NB4 (cell line): ENCODE measurements at regions not wholly inside any gene's neighbourhood (a gene's known extent, or its start where the extent isn't known, plus 50 kb on each side); places are given as distances from the start of the nearest gene placed in this dataset.

Experiments
- MAX ChIP-seq: IDR thresholded peaks from 2 replicates; pipeline ENCODE4 v1.6.1; 2011; ENCODE audit warnings: low read depth, low read length
- MYC ChIP-seq: IDR thresholded peaks from 2 replicates; pipeline ENCODE4 v1.6.1; 2011; ENCODE audit warnings: low read depth, low read length
- POLR2A ChIP-seq: IDR thresholded peaks from 2 replicates; pipeline ENCODE4 v1.6.1; 2011; ENCODE audit warnings: mild to moderate bottlenecking; ENCODE audit not compliant: insufficient read length; ENCODE audit errors: extremely low read depth
- TF ChIP-seq, protein P1 (sequence below): IDR thresholded peaks from one replicate; pipeline ENCODE4 v1.5.1; 2012; ENCODE audit warnings: low read depth, low read length

DNA sequence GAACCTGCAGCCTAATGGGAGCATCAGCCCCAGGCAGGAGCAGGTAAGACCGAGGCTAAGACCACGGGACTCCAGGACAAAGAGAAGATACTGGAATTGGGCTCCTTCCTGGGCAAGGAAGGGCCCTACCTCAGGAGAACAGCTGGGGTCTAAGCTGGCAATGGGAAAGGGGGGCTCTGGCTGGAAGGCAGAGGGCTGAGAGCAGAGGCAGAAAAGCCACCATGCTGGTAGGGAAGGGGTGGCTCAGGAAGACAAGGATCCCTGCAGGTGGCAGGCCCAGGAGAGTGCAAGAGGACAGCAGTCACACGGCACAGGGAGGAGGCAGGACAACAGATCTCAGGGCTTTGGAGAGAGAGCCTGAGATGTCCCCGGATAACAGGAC is 203.5 kb downstream of the NDUFA10 start:
- TF ChIP-seq, protein P1, sequence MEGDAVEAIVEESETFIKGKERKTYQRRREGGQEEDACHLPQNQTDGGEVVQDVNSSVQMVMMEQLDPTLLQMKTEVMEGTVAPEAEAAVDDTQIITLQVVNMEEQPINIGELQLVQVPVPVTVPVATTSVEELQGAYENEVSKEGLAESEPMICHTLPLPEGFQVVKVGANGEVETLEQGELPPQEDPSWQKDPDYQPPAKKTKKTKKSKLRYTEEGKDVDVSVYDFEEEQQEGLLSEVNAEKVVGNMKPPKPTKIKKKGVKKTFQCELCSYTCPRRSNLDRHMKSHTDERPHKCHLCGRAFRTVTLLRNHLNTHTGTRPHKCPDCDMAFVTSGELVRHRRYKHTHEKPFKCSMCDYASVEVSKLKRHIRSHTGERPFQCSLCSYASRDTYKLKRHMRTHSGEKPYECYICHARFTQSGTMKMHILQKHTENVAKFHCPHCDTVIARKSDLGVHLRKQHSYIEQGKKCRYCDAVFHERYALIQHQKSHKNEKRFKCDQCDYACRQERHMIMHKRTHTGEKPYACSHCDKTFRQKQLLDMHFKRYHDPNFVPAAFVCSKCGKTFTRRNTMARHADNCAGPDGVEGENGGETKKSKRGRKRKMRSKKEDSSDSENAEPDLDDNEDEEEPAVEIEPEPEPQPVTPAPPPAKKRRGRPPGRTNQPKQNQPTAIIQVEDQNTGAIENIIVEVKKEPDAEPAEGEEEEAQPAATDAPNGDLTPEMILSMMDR: no peak
- no peak for TF ChIP-seq POLR2A
- TF ChIP-seq MAX: no peak
- TF ChIP-seq MYC: no peak
